Hematopoietic multipotent progenitor cell treated with erythropoietin and hydrocortisone succinate and interleukin-3 and kit ligand, for 6 days (in vitro differentiated cells): ENCODE measurements at regions not wholly inside any gene's neighbourhood (a gene's known extent, or its start where the extent isn't known, plus 50 kb on each side); places are given as distances from the start of the nearest gene placed in this dataset.
A peak's percentile ranks its signal among the peaks of the same experiment; 100 is the strongest.

Experiments used
- DNase-seq: peaks from one replicate; pipeline ENCODE4 v3.0.0-alpha.2; 2015

- no peak for DNase-seq
These were observed 167.7 kb upstream of the KCNJ16 start for GRCh38 chr17:69907132-69907847.

DNA sequence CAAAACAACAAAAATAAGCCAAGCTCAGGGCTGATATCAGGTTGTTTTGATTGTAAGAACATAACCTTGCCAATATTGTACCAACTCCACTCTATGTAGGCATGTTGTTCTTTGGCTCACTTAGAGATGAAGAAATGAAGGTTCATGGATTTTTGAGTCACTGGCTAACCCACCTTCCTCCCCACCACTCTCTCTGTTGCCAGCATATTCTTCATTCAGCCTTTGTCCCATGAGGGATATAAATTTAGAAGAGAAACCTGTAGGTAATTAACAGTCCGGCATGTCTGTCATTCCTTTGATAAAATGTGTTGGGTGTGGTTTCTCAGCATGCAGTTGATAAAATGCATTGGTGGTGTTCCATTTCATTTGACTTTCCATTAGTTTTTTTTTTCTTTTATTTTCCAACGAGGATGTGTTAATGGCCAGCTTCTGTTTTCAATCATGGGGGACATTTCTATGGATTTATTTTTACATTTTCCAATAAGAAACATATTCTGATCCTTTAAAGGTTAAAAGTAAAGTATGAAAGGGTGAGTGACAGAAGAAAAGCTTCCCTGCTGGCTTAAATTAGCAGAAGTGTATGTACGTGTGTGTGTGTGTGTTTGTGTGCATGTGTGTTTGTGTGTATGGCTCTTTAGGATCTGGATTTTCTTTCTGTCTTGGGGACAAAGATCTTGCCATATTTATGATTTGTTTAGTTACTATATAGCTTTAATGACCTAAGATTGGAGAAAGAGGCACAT is 166.2 kb upstream of the KCNJ16 start:
- peak; percentile 10 for DNase-seq

- DNase-seq = no peak
These were observed 165.6 kb upstream of the KCNJ16 start for GRCh38 chr17:69909389-69909788.

DNA sequence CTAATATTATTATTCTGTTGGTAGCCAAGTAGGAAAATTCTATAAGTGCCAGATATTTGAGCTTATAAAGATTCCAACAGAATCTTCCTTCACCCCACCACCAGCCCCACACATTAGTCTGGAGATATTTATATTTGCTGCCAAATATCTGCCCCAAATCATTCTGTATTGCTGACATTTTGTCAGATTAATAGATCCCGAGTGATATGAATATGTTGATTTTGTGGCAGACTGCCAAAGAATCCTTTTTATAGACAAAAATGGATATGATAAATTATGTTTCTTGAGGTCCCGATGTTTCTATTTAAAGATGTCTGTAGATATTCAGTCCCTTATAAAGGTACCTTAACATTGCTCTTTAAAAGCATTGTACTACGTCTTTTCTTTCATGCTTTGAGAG is 162.2 kb upstream of the KCNJ16 start:
- DNase-seq = no peak

DNA sequence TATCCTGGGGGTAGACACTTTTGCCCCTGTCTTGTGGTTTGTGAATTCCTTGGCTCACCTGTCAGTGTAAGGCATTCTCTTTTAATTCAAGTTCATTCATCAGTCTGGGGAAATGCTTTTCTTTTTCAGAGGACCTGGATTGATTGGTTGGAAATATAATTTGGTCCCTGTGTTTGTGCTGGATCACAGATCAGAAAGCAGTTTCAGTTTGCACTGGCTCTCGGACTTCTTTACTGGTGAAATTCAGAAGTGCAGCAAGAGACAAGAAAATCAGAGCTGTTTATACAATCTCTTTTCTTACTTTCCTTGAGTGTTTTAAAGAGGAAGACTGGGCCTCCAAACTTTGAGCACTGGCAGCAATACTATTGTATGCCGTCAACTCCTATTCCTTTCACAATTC is 161.8 kb upstream of the KCNJ16 start:
- DNase-seq = no peak

DNA sequence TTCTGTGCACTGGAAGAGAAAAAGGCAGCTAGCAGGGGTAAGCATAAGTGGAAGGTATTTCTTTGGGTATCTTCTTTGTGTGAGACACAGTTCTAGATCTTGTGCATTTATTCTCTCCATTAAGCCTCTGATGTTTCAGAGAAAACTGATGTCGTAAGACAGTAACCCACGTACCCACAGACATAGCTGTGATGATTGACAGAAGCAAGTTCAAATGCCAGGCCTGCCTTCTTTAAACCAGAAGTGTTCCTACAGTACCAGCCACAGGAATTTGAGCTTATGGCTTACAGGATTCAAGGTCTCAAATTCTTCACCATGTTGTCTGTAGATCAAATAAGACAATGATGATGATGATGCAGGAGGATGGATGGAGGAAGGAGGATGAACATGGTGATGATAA is 161.4 kb upstream of the KCNJ16 start:
- no peak for DNase-seq

- DNase-seq = no peak
These were observed 160.5 kb upstream of the KCNJ16 start for GRCh38 chr17:69914520-69914919.

DNA sequence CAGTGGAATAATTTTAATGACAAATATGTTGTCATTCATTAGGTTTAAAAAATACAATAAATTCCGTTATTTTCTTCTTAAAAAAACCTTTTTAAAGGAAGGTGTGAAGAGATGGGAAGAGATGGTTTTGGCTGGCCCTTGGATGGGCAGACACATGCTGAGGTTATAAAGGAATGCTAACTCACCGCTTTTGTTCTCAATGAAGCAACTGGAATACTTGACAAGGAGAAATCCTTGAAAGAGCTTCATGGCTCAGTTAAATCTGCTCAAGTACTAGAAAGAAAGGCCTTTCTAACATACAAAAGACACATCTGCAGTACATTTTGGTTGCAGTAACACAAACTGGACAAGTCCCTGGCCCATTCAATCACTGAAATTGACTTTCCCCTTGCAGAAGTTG is 158.3 kb upstream of the KCNJ16 start:
- no peak for DNase-seq

DNA sequence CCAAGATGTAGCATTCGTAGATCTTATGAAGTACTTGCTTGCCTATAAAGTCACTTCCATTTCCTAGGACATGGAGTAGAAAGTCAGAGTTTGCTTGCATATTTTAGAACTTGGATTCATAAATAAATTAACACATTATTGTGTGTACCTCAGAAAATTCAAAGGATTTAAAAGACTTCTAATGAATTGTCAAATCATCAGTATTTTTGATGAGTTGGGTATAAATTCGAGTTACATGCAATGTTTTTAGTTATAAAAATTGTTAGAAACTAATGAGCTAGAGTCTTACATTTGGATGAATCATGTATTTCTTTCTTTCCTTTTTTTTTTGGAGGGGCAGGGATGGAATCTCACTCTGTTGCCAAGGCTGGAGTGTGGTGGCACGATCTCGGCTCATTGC is 156.9 kb upstream of the KCNJ16 start:
- no peak for DNase-seq

- no peak for DNase-seq
These were observed 155.2 kb upstream of the KCNJ16 start for GRCh38 chr17:69919789-69920188.

DNA sequence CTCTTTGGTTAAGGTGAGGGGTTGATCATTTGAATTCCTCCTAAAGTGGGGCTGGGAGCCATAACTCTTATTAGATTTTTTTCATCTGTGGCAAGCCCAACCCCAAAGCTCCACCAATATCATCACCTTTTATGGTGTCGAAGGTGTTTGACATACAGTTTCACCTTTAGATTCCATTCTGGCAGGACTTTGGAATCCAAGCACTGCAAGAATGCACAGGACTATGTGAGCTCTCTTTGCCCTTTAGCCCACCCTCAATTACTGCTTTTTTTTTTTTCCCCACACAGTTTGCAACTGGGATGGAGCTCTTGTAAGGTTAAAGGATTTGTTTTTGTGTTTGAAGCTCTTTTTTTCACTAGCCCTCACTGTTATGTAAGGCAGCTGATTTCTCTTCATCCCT is 154.0 kb upstream of the KCNJ16 start:
- DNase-seq = no peak

DNA sequence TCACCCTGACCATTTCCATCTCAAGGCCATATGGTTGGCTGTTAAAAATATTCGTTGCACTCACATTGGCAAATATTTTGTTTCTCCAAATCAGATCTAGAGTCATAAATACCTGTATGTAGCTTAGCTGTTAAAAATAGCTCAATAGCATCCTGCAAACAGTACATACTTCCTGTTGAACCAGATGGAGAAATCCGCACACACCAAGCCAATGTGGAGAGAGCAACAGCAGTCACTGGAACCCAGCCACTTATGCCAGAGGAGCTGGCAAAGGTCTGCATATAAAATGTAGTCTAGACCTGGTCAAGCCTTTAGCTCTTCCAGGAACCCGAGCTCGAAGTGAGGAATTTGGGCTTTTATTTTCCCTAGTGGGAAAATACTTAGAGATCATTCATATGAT is 146.4 kb upstream of the KCNJ16 start:
- DNase-seq = no peak

DNA sequence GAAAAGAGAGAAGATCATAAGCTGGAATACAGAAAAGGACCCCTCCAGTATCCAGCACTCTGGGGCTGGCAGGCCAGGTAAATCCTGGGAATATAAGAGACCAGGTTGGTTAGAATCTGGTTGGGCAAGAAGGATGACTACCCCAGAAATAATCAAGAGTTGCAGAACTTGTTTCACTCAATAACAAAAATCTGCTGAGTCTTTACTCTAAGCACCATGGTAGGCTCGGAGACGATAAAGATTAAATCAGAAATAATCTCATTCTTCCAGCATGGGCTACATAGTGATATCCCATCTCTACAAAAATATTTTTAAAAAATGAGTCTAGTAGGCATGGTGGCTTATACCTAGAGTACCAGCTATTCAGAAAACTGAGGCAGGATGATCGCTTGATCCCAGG is 138.0 kb upstream of the KCNJ16 start:
- DNase-seq = no peak

DNA sequence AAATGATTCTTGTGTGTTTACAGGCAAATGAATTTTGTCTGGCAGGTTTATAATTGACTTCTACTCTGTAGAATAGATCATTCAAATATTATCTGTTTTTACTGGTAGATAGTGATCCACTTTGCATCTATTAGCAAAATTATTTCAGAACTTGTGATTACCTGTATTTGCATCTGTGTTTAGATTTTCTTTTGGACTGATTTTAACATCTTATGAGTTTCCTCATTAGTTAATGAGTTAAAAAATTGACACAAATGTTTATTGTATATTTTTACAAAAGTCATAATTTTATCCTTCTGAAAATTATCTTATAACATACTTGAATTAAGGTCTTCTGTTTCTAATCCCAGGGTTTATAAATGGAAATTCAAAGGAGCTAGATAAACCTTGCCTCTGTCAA is 132.0 kb upstream of the KCNJ16 start:
- no peak for DNase-seq

GRCh38 chr17:69944406-69944805 is 130.6 kb upstream of the KCNJ16 start:
- DNase-seq = no peak

GRCh38 chr17:69945698-69946185 is 129.3 kb upstream of the KCNJ16 start:
- DNase-seq = no peak

DNA sequence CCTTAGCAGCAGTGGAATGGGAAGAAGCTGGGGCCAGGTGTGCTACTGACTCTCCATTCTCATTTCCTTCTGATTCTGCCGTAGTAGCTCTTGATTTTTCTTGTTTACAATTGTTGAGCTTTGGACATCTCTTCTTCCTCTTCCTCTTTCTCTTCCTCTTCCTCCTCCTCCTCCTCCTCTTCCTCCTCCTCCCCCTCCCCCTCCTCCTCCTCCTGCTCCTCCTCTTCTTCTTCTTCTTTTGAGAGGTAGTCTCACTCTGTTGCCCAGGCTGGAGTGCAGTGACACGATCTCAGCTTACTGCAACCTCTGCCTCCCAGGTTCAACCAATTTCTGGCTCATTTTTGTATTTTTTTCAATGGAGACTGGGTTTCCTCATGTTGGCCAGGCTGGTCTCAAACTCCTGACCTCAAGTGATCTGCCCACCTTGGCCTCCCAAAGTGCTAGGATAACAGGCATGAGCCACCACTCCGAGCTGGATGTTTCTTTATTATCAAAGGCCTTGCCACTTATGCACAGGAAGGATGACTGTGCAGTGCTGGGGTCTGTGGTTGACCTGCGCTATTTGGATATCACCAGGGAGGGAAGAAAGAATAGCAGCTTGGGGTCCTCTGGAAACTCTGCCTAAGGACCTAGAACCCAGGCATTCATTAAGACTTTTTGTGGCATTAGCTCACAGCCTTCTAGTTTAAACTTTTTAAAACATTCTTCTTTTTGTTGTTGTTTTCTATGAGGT is 127.8 kb upstream of the KCNJ16 start:
- DNase-seq = peak; percentile 63

- no peak for DNase-seq
These were observed 126.6 kb upstream of the KCNJ16 start for GRCh38 chr17:69948406-69948805.

- no peak for DNase-seq
These were observed 125.5 kb upstream of the KCNJ16 start for GRCh38 chr17:69949496-69949895.

DNA sequence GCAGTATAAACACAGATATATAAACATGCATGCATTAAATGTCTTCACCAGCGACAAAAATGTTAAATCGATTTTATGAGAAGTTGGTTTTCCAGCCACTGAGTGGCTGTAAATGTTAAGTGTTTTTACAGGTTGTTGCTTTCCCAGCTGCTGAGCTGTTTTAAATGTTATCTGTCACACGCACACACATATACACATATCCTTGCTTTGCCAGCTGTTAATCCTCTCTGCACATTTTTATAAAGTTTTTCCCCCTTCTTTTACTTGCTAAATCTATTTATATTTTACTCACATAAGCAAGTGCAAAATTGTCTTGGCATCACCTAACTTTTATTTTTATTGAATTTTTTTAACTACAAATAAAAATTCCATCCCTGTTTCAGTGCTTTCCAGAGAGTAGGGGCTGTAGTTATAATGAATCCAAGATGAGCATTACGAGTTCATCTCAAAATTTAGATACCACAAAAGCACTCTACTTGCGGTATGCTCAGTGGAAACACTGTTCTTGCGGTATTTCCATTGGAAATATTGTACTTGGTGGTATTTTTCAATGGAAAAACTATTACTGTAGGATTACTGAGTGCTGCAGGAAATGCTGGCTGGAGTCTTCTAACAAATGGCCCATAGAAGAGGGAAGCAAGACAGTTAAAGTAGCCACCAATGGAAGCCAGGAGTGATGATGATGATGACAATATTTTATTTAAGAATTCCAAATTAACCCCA is 124.9 kb upstream of the KCNJ16 start:
- DNase-seq = peak; percentile 32

GRCh38 chr17:69950701-69951418 is 124.2 kb upstream of the KCNJ16 start:
- no peak for DNase-seq

- no peak for DNase-seq
These were observed 120.6 kb upstream of the KCNJ16 start for GRCh38 chr17:69954241-69954925.
